H1 (cell line): ENCODE measurements at regions not wholly inside any gene's neighbourhood (a gene's known extent, or its start where the extent isn't known, plus 50 kb on each side); places are given as distances from the start of the nearest gene placed in this dataset.

Experiments
- CTCF ChIA-PET: fragments of 300-600 bp; sonication (Branson Sonifier 250); formaldehyde crosslinking; loops from one replicate; lab custom pipeline; 2021; ENCODE audit not compliant: partially characterized antibody; lab: Charles Lee
- POLR2A ChIA-PET: fragments of 300-600 bp; sonication (Branson Sonifier 250); formaldehyde crosslinking; loops from one replicate; lab custom pipeline; 2021; ENCODE audit warnings: inconsistent platforms; ENCODE audit not compliant: partially characterized antibody; lab: Charles Lee
- DNase-seq, 2 experiments: peaks; one replicate each; pipeline versions ENCODE4 v3.0.0 to v3.0.0-alpha.2; 2010 to 2022; ENCODE audit warnings: low spot score in 2 of 2, low read depth in 1 of 2, mixed read lengths in 1 of 2
- FAIRE-seq: peaks from 2 replicates; lab custom pipeline; 2011; peaks lifted over from hg19 to GRCh38; lab: Jason Lieb, UNC
- H2AFZ ChIP-seq: 2 replicates; pipeline ENCODE4 v1.8.1; 2012; ENCODE audit warnings: low read length, inconsistent platforms
- H2AK5ac ChIP-seq: 2 replicates; pipeline ENCODE4 v1.6.1; 2013; ENCODE audit warnings: low read depth, low read length
- H2BK120ac ChIP-seq: replicated peaks from 2 replicates; pipeline ENCODE3; 2013; ENCODE audit warnings: low read depth, low read length, inconsistent platforms
- H2BK12ac ChIP-seq: 2 replicates; pipeline ENCODE4 v1.6.1; 2013; ENCODE audit warnings: low read depth, low read length
- H2BK15ac ChIP-seq: 2 replicates; pipeline ENCODE4 v1.6.1; 2013; ENCODE audit warnings: low read length
- H2BK20ac ChIP-seq: 2 replicates; pipeline ENCODE4 v1.6.1; 2013; ENCODE audit warnings: low read length
- H2BK5ac ChIP-seq: 2 replicates; pipeline ENCODE4 v1.6.1; 2013; ENCODE audit warnings: low read depth, low read length
- H3K14ac ChIP-seq: 2 replicates; pipeline ENCODE4 v1.6.1; 2013; ENCODE audit warnings: inconsistent platforms; ENCODE audit not compliant: insufficient read length
- H3K18ac ChIP-seq: 2 replicates; pipeline ENCODE4 v1.6.1; 2013; ENCODE audit warnings: low read length; ENCODE audit errors: extremely low read depth
- H3K23ac ChIP-seq: 2 replicates; pipeline ENCODE4 v1.6.1; 2013; ENCODE audit warnings: inconsistent platforms; ENCODE audit not compliant: insufficient read length
- H3K23me2 ChIP-seq: 2 replicates; pipeline ENCODE4 v1.6.1; 2013; ENCODE audit warnings: low read depth, low read length
- H3K27ac ChIP-seq: 2 replicates; pipeline ENCODE4 v1.6.1; 2011; ENCODE audit warnings: low read depth, low read length, inconsistent platforms
- H3K27me3 ChIP-seq, 4 experiments: replicated peaks in 1 of 4; 1 replicate in 1 of 4; 2 replicates in 3 of 4; pipeline versions ENCODE4 v1.6.1 to v1.8.1; 2011 to 2013; ENCODE audit warnings: low read length in 3 of 4, mild to moderate bottlenecking in 3 of 4, inconsistent platforms in 2 of 4, mixed read lengths in 2 of 4, moderate library complexity in 1 of 4; ENCODE audit not compliant: control insufficient read depth in 3 of 4, insufficient read depth in 3 of 4; ENCODE audit errors: extremely low read depth in 1 of 4
- H3K36me3 ChIP-seq, 4 experiments: 2 replicates each; pipeline versions ENCODE4 v1.6.1 to v1.8.1; 2011 to 2013; ENCODE audit warnings: mild to moderate bottlenecking in 4 of 4, low read length in 3 of 4, moderate library complexity in 2 of 4, control low read depth in 1 of 4, inconsistent platforms in 1 of 4; ENCODE audit not compliant: insufficient read depth in 4 of 4, control insufficient read depth in 2 of 4
- H3K4ac ChIP-seq: replicated peaks from 2 replicates; pipeline ENCODE3; 2013; ENCODE audit warnings: low read length, low read depth, mixed read lengths, inconsistent platforms; ENCODE audit not compliant: insufficient read length
- H3K4me1 ChIP-seq, 4 experiments: replicated peaks in 1 of 4; 1 replicate in 1 of 4; 2 replicates in 3 of 4; pipeline versions ENCODE4 v1.6.1 to v1.8.1; 2011 to 2013; ENCODE audit warnings: low read length in 3 of 4, inconsistent platforms in 2 of 4, mixed read lengths in 1 of 4; ENCODE audit not compliant: insufficient read depth in 4 of 4, control insufficient read depth in 3 of 4
- H3K4me2 ChIP-seq, 2 experiments: 2 replicates each; pipeline versions ENCODE4 v1.6.1 to v1.8.1; 2011 to 2013; ENCODE audit warnings: low read depth in 2 of 2, low read length in 2 of 2, control low read depth in 1 of 2, inconsistent platforms in 1 of 2, mild to moderate bottlenecking in 1 of 2; ENCODE audit not compliant: insufficient read depth in 1 of 2
- H3K4me3 ChIP-seq, 4 experiments: fragments of 200-600, 300-600 bp in 1 of 4; sonication (generic), shearing (Covaris generic), sonication (Bioruptor Twin) in 1 of 4; 2 replicates each; pipeline versions ENCODE4 v1.5.1 to v1.8.1; 2011 to 2016; ENCODE audit warnings: low read length in 4 of 4, low read depth in 3 of 4, control low read depth in 2 of 4, inconsistent platforms in 2 of 4, mild to moderate bottlenecking in 2 of 4, mixed read lengths in 1 of 4, moderate library complexity in 1 of 4; ENCODE audit not compliant: insufficient read depth in 2 of 4; ENCODE audit errors: extremely low read depth in 1 of 4
- H3K56ac ChIP-seq: replicated peaks from 2 replicates; pipeline ENCODE3; 2013; ENCODE audit warnings: low read depth, mild to moderate bottlenecking, mixed read lengths, low read length, inconsistent platforms; ENCODE audit not compliant: insufficient read length
- H3K79me1 ChIP-seq: 2 replicates; pipeline ENCODE4 v1.6.1; 2013; ENCODE audit warnings: low read depth, low read length, control low read depth
- H3K79me2 ChIP-seq, 2 experiments: 2 replicates each; pipeline versions ENCODE4 v1.6.1 to v1.8.1; 2012 to 2013; ENCODE audit warnings: low read length in 2 of 2, mild to moderate bottlenecking in 2 of 2, inconsistent platforms in 1 of 2; ENCODE audit not compliant: insufficient read depth in 2 of 2, control insufficient read depth in 1 of 2
- H3K9ac ChIP-seq, 4 experiments: replicated peaks in 1 of 4; 1 replicate in 1 of 4; 2 replicates in 3 of 4; pipeline versions ENCODE4 v1.6.1 to v1.8.1; 2011 to 2013; ENCODE audit warnings: low read depth in 3 of 4, low read length in 3 of 4, control low read depth in 2 of 4, mild to moderate bottlenecking in 2 of 4, moderate library complexity in 2 of 4, inconsistent platforms in 1 of 4; ENCODE audit errors: extremely low read depth in 1 of 4
- H3K9me3 ChIP-seq, 2 experiments: 2 replicates each; pipeline versions ENCODE4 v1.6.1 to v1.8.1; 2012 to 2013; ENCODE audit warnings: mild to moderate bottlenecking in 2 of 2, moderate library complexity in 2 of 2, control low read depth in 1 of 2, inconsistent platforms in 1 of 2, low read depth in 1 of 2, low read length in 1 of 2, mixed read lengths in 1 of 2; ENCODE audit not compliant: insufficient read depth in 2 of 2
- H4K20me1 ChIP-seq, 2 experiments: replicated peaks in 1 of 2; 2 replicates each; pipeline versions ENCODE3 to v1.8.1; 2011 to 2013; ENCODE audit warnings: inconsistent platforms in 2 of 2, low read length in 2 of 2, mild to moderate bottlenecking in 1 of 2; ENCODE audit not compliant: insufficient read depth in 2 of 2, control insufficient read depth in 1 of 2
- H4K5ac ChIP-seq: 2 replicates; pipeline ENCODE4 v1.6.1; 2013; ENCODE audit warnings: low read length, low read depth, mixed read lengths, inconsistent platforms; ENCODE audit not compliant: insufficient read length
- H4K8ac ChIP-seq: 2 replicates; pipeline ENCODE4 v1.8.0; 2013; ENCODE audit warnings: mild to moderate bottlenecking, moderate library complexity, low read length, inconsistent platforms; ENCODE audit not compliant: insufficient read depth; ENCODE audit errors: extremely low read depth
- H4K91ac ChIP-seq: replicated peaks from 2 replicates; pipeline ENCODE3; 2013; ENCODE audit warnings: low read length, mixed read lengths, inconsistent platforms; ENCODE audit not compliant: insufficient read length
- SP1 ChIP-seq: IDR thresholded peaks from 2 replicates; pipeline ENCODE4 v1.6.1; 2011; ENCODE audit warnings: low read depth, low read length
- TEAD4 ChIP-seq: IDR thresholded peaks from 2 replicates; pipeline ENCODE4 v1.6.1; 2012; ENCODE audit warnings: low read depth, low read length, inconsistent platforms, mixed read lengths
- WGBS, 2 experiments: shearing (Covaris generic) in 1 of 2; methylation state at CpG; one replicate each; pipeline versions ENCODE4 v1.1.6 to v1.1.7; 2013 to 2015; ENCODE audit warnings: low lambda C conversion rate in 2 of 2, mixed read lengths in 2 of 2, inconsistent platforms in 1 of 2, low coverage in 1 of 2, missing lambda C conversion rate in 1 of 2; ENCODE audit not compliant: insufficient replicate concordance in 2 of 2, insufficient coverage in 1 of 2, insufficient read length in 1 of 2; ENCODE audit errors: extremely low coverage in 1 of 2, missing lambda C conversion rate in 1 of 2; 5-methylcytosine and 5-hydroxymethylcytosine counted together
- TF ChIP-seq, protein P1 (sequence below): IDR thresholded peaks from 2 replicates; pipeline ENCODE4 v1.6.1; 2011; ENCODE audit warnings: low read length, improper control_type of control experiment
- TF ChIP-seq, protein P2 (sequence below), 3 experiments: IDR thresholded peaks; 1 replicate in 2 of 3; 2 replicates in 1 of 3; pipeline versions ENCODE4 v1.5.1 to v1.6.1; 2011; ENCODE audit warnings: low read length in 3 of 3, mild to moderate bottlenecking in 3 of 3, inconsistent platforms in 2 of 3, low read depth in 1 of 3, moderate library complexity in 1 of 3; ENCODE audit not compliant: insufficient read depth in 1 of 3; ENCODE audit errors: control extremely low read depth in 1 of 3
- TF ChIP-seq, protein P3 (sequence below): IDR thresholded peaks from 2 replicates; pipeline ENCODE4 v1.6.1; 2012; ENCODE audit warnings: inconsistent platforms

DNA sequence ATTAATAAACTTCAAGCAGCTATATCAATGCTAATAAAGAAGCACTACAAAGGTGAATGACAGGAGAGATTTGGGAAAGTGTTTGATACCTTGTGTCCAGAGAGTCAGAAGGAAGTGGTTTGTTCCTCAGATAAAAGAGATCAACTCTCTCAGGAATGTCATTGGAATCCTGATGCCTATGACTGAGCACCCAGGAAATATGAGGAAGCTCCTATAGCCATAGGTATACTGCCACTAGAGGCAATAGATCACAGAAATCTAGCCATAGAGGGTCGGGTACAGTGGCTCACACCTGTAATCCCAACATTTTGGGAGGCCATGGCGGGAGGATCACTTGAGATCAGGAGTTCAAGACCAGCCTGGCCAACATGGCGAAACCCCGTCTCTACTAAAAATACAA lies 612.6 kb downstream of the DACH1 start:
- Histone ChIP-seq H3K4me2 (no peak overlapping the region), H3K9ac (no peak overlapping the region), H3K4me1 (no peaks in the 10 kb centered on the region), H3K36me3 (no peaks in the 10 kb centered on the region), H4K91ac (no peak overlapping the region), H2BK120ac (no peak overlapping the region), H3K14ac (no peak overlapping the region), H2AK5ac (no peak overlapping the region), H3K18ac (no peak overlapping the region), H4K5ac (no peak overlapping the region), H3K56ac (no peak overlapping the region), H4K20me1 (no peaks in the 10 kb centered on the region), H2BK5ac (no peak overlapping the region), H2AFZ (no peak overlapping the region), H3K27ac (no peak overlapping the region), H2BK12ac (no peak overlapping the region), H3K9me3 (no peaks in the 10 kb centered on the region), H2BK20ac (no peak overlapping the region), H3K79me1 (no peaks in the 10 kb centered on the region), H2BK15ac (no peak overlapping the region), H3K23ac (no peak overlapping the region), H3K4me3 (no peak overlapping the region), H3K79me2 (no peaks in the 10 kb centered on the region), H3K4ac (no peak overlapping the region), H3K23me2 (no peaks in the 10 kb centered on the region), H4K8ac (no peak overlapping the region), H3K27me3 (no peaks in the 10 kb centered on the region)
- DNase-seq = no peak
- CTCF ChIA-PET = interaction anchor here (0.7 to 1.2 kb wide), 3 partner anchors 19 to 77 kb away, joined by 3 to 4 read pairs (median 4); no protein-coding TSS in a partner anchor
- TF ChIP-seq TEAD4 (peak; percentile 45; the same call in 1 of the 2 replicates), SP1 (no peak)
- TF ChIP-seq, protein P1, sequence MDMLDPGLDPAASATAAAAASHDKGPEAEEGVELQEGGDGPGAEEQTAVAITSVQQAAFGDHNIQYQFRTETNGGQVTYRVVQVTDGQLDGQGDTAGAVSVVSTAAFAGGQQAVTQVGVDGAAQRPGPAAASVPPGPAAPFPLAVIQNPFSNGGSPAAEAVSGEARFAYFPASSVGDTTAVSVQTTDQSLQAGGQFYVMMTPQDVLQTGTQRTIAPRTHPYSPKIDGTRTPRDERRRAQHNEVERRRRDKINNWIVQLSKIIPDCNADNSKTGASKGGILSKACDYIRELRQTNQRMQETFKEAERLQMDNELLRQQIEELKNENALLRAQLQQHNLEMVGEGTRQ = no peak
- TF ChIP-seq, protein P2, sequence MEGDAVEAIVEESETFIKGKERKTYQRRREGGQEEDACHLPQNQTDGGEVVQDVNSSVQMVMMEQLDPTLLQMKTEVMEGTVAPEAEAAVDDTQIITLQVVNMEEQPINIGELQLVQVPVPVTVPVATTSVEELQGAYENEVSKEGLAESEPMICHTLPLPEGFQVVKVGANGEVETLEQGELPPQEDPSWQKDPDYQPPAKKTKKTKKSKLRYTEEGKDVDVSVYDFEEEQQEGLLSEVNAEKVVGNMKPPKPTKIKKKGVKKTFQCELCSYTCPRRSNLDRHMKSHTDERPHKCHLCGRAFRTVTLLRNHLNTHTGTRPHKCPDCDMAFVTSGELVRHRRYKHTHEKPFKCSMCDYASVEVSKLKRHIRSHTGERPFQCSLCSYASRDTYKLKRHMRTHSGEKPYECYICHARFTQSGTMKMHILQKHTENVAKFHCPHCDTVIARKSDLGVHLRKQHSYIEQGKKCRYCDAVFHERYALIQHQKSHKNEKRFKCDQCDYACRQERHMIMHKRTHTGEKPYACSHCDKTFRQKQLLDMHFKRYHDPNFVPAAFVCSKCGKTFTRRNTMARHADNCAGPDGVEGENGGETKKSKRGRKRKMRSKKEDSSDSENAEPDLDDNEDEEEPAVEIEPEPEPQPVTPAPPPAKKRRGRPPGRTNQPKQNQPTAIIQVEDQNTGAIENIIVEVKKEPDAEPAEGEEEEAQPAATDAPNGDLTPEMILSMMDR (IDR thresholded peaks at IDR 0.05; ENCODE audit: control extremely low read depth in 1 of 3, insufficient read depth in 1 of 3, low read depth in 1 of 3, low read length in 3 of 3) = peak in 1 of 3 experiments; percentile 31; a peak in 1 of 4 replicates
- TF ChIP-seq, protein P3, sequence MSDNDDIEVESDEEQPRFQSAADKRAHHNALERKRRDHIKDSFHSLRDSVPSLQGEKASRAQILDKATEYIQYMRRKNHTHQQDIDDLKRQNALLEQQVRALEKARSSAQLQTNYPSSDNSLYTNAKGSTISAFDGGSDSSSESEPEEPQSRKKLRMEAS = no peak
- POLR2A ChIA-PET = no interaction called here
- 88% methylated on average over 2 of the region's 4 CpGs; no CpG with 5 or more reads in 1 of the 2 experiments for WGBS, 2 experiments
- no peak for FAIRE-seq
